Liver (tissue), 6 donors: ENCODE measurements at regions not wholly inside any gene's neighbourhood (a gene's known extent, or its start where the extent isn't known, plus 50 kb on each side); places are given as distances from the start of the nearest gene placed in this dataset.
"Not testable (repeated sequence)": the region's sequence is repeated elsewhere in the genome, so short reads cannot be mapped to it uniquely, and the experiment has no call there.

Experiments
- DNase-seq: peaks from one replicate; pipeline ENCODE4 v3.0.0-alpha.2; 2017; ENCODE audit warnings: low spot score
- H3K27ac ChIP-seq, 2 donors: one replicate each; pipeline ENCODE4 v1.7.0; 2013; ENCODE audit warnings: inconsistent platforms in 2 of 2, low read length in 2 of 2, control low read depth in 1 of 2, low read depth in 1 of 2, mild to moderate bottlenecking in 1 of 2
- H3K27me3 ChIP-seq, 4 donors: one replicate each; pipeline versions ENCODE4 v1.6.1 to v1.7.0; 2013; ENCODE audit warnings: low read length in 3 of 4, inconsistent platforms in 1 of 4, mild to moderate bottlenecking in 1 of 4, moderate library complexity in 1 of 4; ENCODE audit not compliant: control insufficient read depth in 4 of 4, insufficient read depth in 4 of 4
- H3K36me3 ChIP-seq, 4 donors: one replicate each; pipeline versions ENCODE4 v1.6.1 to v1.7.0; 2013; ENCODE audit warnings: low read length in 3 of 4, mild to moderate bottlenecking in 3 of 4, low read depth in 1 of 4, moderate library complexity in 1 of 4; ENCODE audit not compliant: control insufficient read depth in 4 of 4, insufficient read depth in 3 of 4
- H3K4me1 ChIP-seq, 4 donors: one replicate each; pipeline versions ENCODE4 v1.6.1 to v1.7.0; 2013; ENCODE audit warnings: low read length in 3 of 4, mild to moderate bottlenecking in 3 of 4, moderate library complexity in 1 of 4; ENCODE audit not compliant: control insufficient read depth in 4 of 4, insufficient read depth in 4 of 4
- H3K4me3 ChIP-seq, 3 donors: one replicate each; pipeline versions ENCODE4 v1.6.1 to v1.7.0; 2013; ENCODE audit warnings: low read length in 3 of 3, control low read depth in 1 of 3, low read depth in 1 of 3, mild to moderate bottlenecking in 1 of 3
- H3K9ac ChIP-seq, 2 donors: one replicate each; pipeline ENCODE4 v1.7.0; 2013; ENCODE audit warnings: low read length in 2 of 2, mild to moderate bottlenecking in 2 of 2, moderate library complexity in 2 of 2, control low read depth in 1 of 2, low read depth in 1 of 2
- H3K9me3 ChIP-seq, 4 donors: one replicate each; pipeline versions ENCODE4 v1.6.1 to v1.7.0; 2013; ENCODE audit warnings: low read length in 3 of 4; ENCODE audit not compliant: control insufficient read depth in 4 of 4
- WGBS: extraction: QIAGEN DNeasy Blood & Tissue Kit; methylation state at CpG from one replicate; pipeline ENCODE4 v1.1.7; 2013; 5-methylcytosine and 5-hydroxymethylcytosine counted together
- donor health status: healthy.
- donor health status: healthy.
- donor health status: healthy.

DNA sequence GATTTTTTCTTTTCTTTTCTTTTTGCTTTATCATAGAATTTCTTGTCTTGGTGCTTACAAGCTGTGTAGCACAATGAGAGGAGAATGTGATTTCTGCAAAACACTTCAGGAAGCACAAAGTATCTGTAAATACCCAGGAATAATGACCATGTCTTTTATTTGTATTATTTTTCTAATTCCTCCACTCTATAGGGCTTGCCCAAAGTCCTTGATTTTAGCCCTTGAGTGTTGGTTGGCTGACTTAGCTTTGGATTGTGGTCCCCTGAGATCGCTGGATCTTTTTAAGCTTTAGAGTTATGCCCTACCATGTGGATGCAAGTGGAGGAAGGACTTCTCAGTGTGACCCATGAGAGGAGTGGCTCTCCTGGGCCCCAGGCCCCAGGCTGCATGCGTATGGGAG is 52.2 kb downstream of the HOXC4 start:
- H3K9ac ChIP-seq, H3K27me3 ChIP-seq, H3K4me1 ChIP-seq, H3K36me3 ChIP-seq, H3K9me3 ChIP-seq, H3K27ac ChIP-seq, DNase-seq, H3K4me3 ChIP-seq: not testable (repeated sequence)
- 17% methylated on average over 2 of the region's 2 CpGs for WGBS

DNA sequence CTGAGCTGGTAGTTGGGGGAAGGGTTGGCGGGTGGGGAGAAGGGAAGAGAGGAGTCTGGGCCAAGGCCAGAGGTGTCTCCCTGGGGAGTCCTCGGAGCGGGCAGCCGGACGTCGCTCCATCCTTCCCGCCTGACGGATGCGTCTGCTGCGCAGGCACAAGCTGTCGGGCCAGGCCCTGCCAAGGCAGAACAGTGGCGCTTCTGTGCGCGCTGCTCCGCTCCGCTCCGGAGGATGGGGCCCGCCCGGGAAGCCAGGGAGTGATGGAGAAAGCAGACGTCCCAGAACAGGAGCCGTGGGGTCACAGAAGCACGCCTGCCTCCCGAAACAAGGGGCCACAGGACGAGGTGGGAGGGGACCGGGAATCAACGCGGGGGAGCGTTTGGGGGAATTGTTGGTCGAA is 52.6 kb downstream of the HOXC4 start:
- H3K4me1 ChIP-seq, H3K27ac ChIP-seq, H3K4me3 ChIP-seq, DNase-seq, H3K36me3 ChIP-seq, H3K9ac ChIP-seq, H3K9me3 ChIP-seq, H3K27me3 ChIP-seq: not testable (repeated sequence)
- WGBS: 6% methylated on average over 29 of the region's 29 CpGs

DNA sequence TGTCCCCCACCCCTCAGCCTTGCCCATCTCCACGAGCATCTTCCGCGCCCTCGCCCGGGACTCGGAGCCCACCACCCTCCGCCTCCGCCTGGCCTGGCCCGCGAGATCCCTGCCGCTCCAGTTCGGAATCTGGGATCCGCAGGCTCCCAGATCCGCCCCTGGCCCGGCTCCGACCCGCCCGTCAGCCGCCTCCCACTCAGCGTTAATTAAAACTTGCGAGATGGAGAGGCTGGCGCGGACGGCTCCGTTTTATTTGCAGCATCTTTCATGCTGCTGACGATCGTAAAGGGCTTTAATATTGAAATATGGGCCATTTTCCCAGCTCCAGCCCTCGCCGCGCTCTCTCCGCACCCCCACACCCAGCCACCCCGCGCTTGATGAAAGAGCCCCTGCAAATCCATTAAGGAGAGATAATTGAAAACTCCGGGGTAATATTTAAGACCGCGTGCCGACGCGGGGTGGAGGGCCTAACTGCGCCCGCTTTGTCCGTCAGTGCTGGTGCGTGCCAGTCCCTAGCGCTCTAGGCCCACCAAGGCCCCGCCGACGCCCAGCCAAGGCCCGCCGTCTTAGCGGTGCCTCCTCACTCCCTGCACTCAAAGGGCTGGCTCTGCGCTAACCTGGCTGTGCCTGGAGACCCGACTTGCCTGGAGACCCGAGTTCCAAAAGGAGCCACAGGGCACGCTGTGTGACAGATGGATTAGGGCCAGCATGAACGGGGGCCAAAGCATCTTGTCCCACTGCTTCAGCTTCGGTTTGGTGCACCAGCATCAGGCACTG is 53.4 kb downstream of the HOXC4 start:
- H3K9ac ChIP-seq, H3K4me1 ChIP-seq, H3K4me3 ChIP-seq, H3K27me3 ChIP-seq, H3K36me3 ChIP-seq, H3K27ac ChIP-seq, H3K9me3 ChIP-seq, DNase-seq: not testable (repeated sequence)
- WGBS: 10% methylated on average over 56 of the region's 56 CpGs

DNA sequence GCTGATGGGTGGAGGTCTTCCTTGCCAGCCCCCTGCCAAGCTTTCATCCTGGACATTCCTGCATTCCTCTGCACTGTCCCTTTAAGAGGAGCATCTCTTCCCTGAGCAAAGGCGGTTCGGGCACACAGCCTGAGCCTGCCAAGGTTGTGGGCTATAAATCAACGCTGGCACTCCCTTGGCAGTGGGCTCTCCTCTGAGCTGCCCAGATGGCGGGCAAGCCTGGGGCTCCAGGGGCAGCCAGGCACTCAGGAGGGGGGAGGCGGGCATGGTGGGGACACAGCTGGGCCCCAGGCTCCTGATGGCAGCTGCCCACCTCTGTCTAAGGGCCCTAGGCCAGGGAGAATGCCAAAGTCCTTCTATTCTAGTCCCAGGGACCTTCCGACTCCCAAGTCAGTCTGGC is 58.7 kb downstream of the HOXC4 start:
- not testable (repeated sequence) for H3K27ac ChIP-seq, H3K27me3 ChIP-seq, H3K9me3 ChIP-seq, H3K4me3 ChIP-seq, H3K36me3 ChIP-seq, H3K9ac ChIP-seq, H3K4me1 ChIP-seq, DNase-seq
- WGBS: 62% methylated on average over 6 of the region's 6 CpGs

DNA sequence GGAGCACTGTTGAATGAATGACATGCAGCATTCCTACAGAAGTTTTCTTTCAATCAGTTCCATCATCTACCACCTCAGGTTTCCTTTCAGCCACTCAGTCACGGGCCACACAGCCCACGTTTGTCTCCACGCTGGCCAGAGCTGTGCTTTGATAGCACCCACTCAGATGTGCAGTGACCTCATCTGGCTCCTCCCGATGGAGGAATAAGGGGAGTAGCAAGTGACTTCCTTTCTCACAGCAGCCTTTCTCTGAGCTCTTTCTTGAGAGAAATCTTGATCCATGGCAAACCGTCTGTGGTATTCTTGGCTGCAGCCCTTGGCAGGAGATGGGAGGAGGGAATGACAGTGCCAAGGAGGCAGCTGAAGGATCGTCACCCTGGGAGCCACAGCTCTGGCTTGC is 62.4 kb downstream of the HOXC4 start:
- H3K27ac ChIP-seq, H3K9me3 ChIP-seq, H3K36me3 ChIP-seq, H3K27me3 ChIP-seq, H3K9ac ChIP-seq, H3K4me3 ChIP-seq, DNase-seq, H3K4me1 ChIP-seq: not testable (repeated sequence)
- 15% methylated on average over 6 of the region's 6 CpGs for WGBS

DNA sequence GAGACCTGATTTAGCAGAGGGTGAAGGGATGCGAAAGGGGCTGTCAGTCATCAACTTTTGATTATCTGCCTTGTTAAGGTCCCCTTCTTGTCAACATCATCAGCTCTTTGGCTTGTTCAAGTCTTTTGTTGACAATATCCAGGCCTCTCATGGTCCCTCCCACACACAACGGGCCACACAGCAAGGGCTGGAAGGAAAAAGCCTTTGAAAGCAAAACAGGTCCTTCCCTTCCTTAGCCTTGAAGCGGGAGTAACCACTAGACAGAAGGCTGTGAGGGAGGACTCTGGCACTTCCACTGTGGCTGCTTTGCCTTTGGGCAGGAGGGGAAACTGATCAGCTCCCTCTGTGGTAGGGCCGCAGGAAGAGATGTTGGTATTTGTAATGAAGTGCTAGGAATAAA is 63.8 kb downstream of the HOXC4 start:
- not testable (repeated sequence) for H3K4me1 ChIP-seq, H3K9me3 ChIP-seq, H3K27me3 ChIP-seq, DNase-seq, H3K9ac ChIP-seq, H3K4me3 ChIP-seq, H3K27ac ChIP-seq, H3K36me3 ChIP-seq
- WGBS: 61% methylated on average over 4 of the region's 4 CpGs

DNA sequence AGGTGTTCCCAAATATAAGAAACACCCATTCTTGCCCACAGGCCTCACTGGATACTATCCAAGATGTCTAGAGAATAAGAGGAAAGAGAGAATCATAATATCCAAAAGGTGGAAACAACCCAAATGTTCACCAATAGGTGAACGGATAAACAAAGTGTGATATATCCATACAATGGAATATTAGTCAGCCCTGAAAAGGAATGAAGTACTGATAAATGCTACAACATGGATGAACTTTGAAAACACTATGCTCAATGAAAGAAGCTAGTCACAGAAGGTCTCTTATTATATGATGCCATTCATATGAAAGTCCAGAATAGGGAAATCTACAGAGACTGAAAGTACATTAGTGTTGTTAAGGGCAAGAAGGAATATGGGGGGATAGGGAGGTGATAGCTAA is 65.4 kb downstream of the HOXC4 start:
- WGBS: 83% methylated on average over 1 of the region's 1 CpG
- not testable (repeated sequence) for H3K27ac ChIP-seq, H3K9me3 ChIP-seq, H3K4me1 ChIP-seq, H3K27me3 ChIP-seq, H3K36me3 ChIP-seq, H3K4me3 ChIP-seq, DNase-seq, H3K9ac ChIP-seq

DNA sequence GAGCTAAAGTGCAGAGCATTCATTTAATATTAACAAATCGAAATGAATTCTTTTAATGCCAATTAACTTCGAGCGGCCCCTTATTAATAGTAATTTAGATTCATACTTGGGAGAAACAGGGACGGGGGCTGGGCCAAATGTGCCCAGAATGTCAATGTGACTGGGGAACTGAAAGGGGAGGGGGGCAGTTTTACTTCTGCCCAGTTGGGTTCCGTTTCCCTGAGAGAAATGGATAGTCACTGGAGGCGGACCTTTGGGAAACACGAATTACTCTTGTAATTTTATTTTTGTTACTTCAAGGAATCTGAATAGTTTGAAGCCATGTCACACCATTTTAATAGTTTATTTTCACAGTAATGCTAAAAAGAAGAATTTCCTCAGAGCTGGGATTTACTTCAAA is 64.8 kb downstream of the SMUG1 start:
- H3K36me3 ChIP-seq, H3K9ac ChIP-seq, H3K4me1 ChIP-seq, DNase-seq, H3K9me3 ChIP-seq, H3K4me3 ChIP-seq, H3K27ac ChIP-seq, H3K27me3 ChIP-seq: not testable (repeated sequence)
- 30% methylated on average over 7 of the region's 7 CpGs for WGBS

DNA sequence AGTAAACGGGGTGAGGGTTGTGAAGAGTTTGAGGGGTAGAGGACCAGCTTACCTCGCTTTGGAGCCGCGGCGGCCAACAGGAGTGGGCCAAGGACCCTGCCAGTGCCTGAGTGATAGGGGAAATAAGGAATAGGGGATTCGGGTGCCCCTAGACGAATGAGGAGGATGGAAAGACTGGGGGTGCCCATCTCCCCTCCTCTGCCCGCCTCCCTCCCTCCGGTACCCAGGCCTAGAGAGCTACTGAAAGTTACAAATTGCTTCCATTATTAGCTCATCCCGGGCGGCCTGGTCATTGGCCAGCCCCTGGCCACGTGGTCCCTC is 63.1 kb downstream of the SMUG1 start:
- H3K4me3 ChIP-seq: peak overlapping the region in 1 of 3 donors; percentile 48
- WGBS: 12% methylated on average over 10 of the region's 12 CpGs
- not testable (repeated sequence) for H3K9me3 ChIP-seq, H3K4me1 ChIP-seq, H3K27ac ChIP-seq, H3K9ac ChIP-seq, H3K27me3 ChIP-seq, DNase-seq, H3K36me3 ChIP-seq
